GM10248 (cell line): ENCODE measurements at regions not wholly inside any gene's neighbourhood (a gene's known extent, or its start where the extent isn't known, plus 50 kb on each side); places are given as distances from the start of the nearest gene placed in this dataset.

Experiments
- CTCF ChIA-PET: fragments of 300-600 bp; sonication (Branson Sonifier 250); formaldehyde crosslinking; extraction: SDS; loops from one replicate; lab custom pipeline; 2021; ENCODE audit warnings: antibody characterized with exemption; lab: Yijun Ruan, JAX
- POLR2A ChIA-PET: fragments of 350-650 bp; sonication (Branson Sonifier 250); formaldehyde crosslinking; extraction: SDS; loops from one replicate; lab custom pipeline; 2020; ENCODE audit warnings: antibody characterized with exemption; lab: Yijun Ruan, JAX
- DNase-seq: peaks from one replicate; pipeline ENCODE4 v3.0.0; 2012; ENCODE audit errors: extremely low spot score
- CTCF ChIP-seq: IDR thresholded peaks from 2 replicates; pipeline ENCODE4 v1.5.1; 2012; ENCODE audit warnings: mild to moderate bottlenecking, low read depth; ENCODE audit errors: extremely low read depth, missing control alignments, control extremely low read depth

- ChIA-PET POLR2A (no interaction called here), CTCF (no interaction called here)
- no peak for DNase-seq
Measured at GRCh38 chr4:63361628-63362027, 1047.6 kb downstream of the TECRL start.

DNA sequence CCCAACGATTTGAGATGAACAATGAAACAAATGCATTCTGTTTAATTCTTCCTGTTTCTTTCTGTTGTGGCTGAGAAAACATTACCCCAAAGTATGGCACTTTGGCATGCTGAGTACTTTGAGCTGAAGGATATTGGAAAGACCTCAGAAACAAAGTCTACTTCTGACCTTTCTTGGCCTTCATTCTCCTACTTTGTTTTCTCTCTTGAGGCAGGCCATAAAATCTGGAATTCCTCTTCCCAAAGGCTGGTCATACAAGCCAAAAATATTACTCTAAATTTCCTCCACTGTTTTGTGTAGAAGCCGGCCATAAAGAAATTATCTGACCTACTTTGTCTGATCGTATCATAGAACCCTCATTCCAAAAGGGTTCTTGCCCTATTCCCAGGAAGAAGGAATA is 1048.2 kb downstream of the TECRL start:
- POLR2A ChIA-PET, result no interaction called here
- CTCF ChIA-PET, result no interaction called here
- no peak for DNase-seq
- no peak for TF ChIP-seq CTCF

More at GRCh38 chr4:63361628-63362027, 1047.6 kb downstream of the TECRL start:
- no peak for TF ChIP-seq CTCF

- ChIA-PET POLR2A (no interaction called here), CTCF (no interaction called here)
- DNase-seq, result no peak
- no peak for TF ChIP-seq CTCF
Measured at GRCh38 chr4:63349674-63350025, 1059.6 kb downstream of the TECRL start.

DNA sequence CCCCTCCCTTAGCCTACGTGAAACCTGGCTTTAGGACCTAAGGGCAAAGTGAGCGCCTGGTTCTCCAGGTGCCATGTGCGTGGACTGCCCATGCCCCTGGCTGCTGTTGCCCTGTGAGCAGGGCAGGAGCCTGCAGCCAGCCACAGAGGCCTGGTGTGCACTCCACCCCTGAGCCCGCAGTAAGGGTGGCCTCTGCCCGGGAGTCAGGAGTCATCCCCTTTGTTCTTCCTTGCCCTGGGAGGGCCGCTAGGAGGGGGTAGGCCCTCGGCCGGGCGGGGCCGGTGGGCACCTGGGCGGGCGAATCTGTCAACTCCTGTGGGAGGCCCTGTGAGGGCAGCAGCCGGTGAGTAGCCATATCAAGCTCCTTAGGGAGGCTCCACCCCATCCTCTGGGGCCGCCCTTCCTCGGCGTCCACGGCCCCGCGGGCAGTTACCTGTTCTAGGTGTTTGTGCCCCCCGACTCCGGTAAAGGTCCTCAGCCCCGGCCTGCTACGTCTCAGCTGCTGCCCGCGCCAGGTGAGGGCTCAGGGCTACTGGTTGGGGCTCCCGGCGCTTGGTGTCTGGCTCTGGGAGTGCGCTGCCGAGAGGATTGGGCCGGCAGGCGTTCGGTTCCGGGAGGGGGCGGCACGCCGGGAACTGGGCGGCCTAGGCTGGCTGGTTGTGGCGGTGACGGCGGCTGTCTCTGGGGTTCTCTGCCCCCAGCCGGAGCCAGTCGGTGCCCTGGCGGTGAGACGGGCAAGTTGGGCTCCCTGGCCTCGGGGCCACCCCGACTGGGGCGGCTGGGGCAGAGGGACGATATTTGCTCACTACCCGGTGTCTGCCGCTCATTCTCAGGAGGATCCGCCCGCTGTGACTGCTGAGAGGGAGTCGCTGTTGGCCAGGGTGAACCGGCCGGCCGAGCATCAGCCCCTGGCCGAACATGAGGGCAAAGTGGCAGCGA is 1060.2 kb downstream of the TECRL start:
- POLR2A ChIA-PET, result no interaction called here
- DNase-seq, result peak; percentile 10
- CTCF ChIA-PET, result no interaction called here
- no peak for TF ChIP-seq CTCF

DNA sequence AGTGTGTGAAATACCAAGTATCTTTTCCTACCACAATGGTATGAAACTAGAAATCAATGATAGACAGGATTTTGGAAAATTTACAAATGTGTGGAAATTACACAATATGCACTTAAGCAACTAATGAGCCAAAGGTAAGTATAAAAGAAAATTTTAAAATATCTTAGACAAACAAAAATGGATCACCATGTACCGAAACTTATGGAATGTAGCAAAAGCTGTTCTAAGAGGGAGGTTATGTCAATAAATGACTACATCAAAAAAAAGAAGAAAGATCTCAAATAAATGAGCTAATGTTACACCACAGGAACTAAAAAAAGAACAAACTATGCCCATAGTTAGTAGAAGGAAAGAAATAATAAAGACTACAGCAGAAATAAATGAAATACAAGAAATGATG is 1084.1 kb downstream of the TECRL start:
- no peak for DNase-seq
- ChIA-PET POLR2A (no interaction called here), CTCF (no interaction called here)
- TF ChIP-seq CTCF, result no peak

GRCh38 chr4:63316633-63317032 is 1092.6 kb downstream of the TECRL start:
- ChIA-PET POLR2A (no interaction called here), CTCF (no interaction called here)
- TF ChIP-seq CTCF, result no peak

GRCh38 chr4:63315651-63316050 is 1093.6 kb downstream of the TECRL start:
- CTCF ChIA-PET, result no interaction called here
- no peak for TF ChIP-seq CTCF
- DNase-seq, result no peak
- POLR2A ChIA-PET, result no interaction called here

More at GRCh38 chr4:63316633-63317032, 1092.6 kb downstream of the TECRL start:
- DNase-seq, result no peak
